HG02885 (cell line): ENCODE measurements at regions not wholly inside any gene's neighbourhood (a gene's known extent, or its start where the extent isn't known, plus 50 kb on each side); places are given as distances from the start of the nearest gene placed in this dataset.

ENCODE experiments used
- ATAC-seq: cut with Tn5 transposase; IDR thresholded peaks from one replicate; pipeline ENCODE4 v1.9.1; 2021; ENCODE audit warnings: mild to moderate bottlenecking; ENCODE audit not compliant: unreplicated experiment, poor library complexity

- no peak for ATAC-seq
These were observed 398.4 kb downstream of the METTL4 start for GRCh38 chr18:2172881-2173280.

GRCh38 chr18:2173486-2173885, 397.8 kb downstream of the METTL4 start:
- ATAC-seq: no peak

DNA sequence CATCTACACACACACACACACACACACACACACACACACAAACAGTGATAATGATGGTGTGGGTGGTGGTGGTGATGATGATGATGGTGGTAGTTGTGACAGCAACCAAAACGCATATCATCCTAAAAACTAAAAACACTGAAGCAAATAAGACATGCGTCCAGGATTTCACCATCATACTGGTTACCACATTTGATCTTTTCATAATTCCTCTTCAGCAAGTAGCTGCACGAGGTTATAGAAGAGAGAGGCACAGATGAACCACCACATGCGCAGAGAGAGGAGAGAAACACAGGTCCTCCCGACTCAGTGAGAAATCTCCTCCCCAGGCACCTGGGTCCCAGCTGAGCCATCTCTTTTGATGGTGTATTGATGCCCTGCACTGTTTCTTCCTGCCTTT, 393.3 kb downstream of the METTL4 start:
- ATAC-seq: no peak

- ATAC-seq: no peak
These were observed 391.7 kb downstream of the METTL4 start for GRCh38 chr18:2179498-2180183.

- ATAC-seq: no peak
These were observed 390.7 kb downstream of the METTL4 start for GRCh38 chr18:2180586-2180985.

- no peak for ATAC-seq
These were observed 387.9 kb downstream of the METTL4 start for GRCh38 chr18:2183432-2183831.

- ATAC-seq: no peak
These were observed 384.3 kb downstream of the METTL4 start for GRCh38 chr18:2186967-2187366.

DNA sequence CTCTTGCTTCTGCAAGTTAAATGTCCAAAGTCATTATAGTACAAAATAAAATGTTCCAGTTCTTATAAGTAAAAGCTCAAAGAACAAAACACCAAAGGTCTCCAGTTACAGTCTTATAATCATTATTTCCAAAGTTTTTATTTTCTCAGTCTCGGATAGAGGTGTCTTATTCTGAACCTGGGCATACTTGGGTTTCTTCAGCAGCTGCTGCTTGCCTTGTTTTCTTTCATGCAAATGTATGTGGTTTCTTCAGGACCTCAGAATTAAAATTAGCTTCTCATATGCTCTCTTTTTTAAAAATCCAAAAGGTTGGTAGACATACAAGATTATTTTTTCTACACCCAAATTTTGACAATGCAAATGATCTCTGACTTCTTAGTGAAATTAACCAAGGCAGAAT, 383.0 kb downstream of the METTL4 start:
- no peak for ATAC-seq

GRCh38 chr18:2191180-2191790, 380.0 kb downstream of the METTL4 start:
- no peak for ATAC-seq

DNA sequence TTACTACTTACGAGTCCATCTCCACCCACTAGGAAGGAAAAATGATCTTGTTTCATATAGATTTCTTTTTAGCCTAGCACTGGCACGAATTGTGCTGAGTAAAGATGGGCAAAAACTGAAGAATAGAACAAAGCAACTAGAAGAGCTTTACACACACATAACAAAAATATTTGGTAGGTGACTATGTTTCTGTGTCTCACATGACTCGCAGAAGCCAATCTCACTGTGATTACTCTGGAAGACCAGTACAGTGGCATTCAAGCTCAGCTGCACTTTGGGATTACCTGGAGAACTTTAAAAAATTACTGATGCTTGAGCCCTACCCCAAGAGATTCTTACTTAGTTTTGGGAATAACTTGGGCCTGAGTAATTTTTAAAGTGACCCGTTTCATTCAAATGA, 378.7 kb downstream of the METTL4 start:
- no peak for ATAC-seq

DNA sequence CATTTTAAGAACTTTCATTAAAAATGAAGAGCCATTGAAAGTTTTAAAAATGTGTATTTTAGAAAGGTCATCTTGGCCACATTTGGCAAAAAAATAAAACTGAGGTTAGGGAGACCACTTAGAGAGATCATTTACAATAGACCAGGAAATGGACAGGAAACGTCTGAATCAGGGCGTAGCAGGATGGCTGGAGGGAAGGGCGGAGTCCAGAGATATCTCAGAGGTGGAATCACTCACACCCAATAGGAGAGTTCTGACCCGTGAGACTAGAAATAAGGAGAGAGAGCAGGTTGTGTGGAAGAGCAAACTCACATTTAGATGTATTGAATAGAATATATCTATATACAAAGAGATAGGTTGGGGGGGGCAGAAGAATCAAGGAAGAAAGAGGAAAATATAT, 373.4 kb downstream of the METTL4 start:
- no peak for ATAC-seq

DNA sequence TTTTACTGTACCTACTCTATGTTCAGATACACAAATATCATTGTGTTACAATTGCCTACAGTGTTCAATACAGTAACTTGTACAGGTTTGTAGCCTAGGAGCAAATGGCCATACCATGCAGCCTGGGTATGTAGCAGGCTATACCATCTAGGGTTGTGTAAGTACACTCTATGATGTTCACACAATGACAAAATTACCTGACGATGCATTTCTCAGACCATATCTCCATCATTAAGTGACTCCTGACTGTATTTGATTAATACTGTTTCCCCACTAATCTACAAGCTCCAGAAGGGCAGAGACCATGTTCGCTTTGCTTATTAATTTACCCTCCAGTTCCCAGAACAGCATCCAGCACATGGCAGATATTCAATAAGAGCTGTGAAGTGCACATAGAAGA, 372.2 kb downstream of the METTL4 start:
- no peak for ATAC-seq

DNA sequence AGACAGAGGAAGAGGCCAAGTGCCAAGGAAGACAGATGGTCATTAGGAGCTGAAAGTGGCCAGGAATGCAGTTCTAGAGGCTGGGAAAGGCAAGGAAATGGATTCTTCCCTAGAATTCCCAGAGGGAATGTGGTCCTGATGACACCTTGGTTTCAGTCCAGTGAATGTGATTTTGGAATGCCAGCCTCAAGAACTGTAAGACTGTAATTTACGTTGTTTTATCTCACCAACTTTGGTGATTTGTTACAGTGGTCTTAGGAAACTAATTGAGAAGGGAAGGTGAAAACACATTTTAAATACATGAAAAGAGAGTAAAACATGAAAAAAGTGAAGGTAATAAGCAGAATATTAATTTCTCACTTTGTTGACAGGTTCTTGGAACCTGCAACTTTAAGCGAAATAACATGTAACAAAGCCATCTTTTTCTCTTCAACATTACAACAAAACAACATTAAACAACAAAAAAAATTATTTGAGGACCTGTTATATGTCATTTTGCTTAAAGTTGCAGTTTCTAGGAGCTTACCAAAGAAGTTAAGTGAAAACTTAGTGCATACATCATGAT, 370.2 kb downstream of the METTL4 start:
- no peak for ATAC-seq

DNA sequence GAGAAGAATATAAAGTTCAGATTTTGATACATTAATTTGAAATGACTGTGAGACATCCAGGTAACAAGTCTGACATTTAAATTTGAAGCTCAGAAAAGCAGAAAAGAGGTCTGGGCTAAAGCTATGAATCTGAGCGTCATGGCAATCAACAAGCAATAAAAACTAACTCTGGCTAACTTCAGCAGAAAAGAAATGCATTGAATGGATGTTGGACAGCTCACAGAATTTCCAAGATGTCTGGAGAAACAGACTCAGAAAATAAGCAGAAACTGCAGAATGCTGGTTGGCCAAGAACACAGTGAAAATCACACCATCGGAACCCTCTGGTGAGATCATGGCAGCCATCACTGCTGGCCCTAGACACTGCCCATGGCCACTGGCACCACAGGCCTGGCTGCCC, 366.6 kb downstream of the METTL4 start:
- ATAC-seq: no peak

- no peak for ATAC-seq
These were observed 364.0 kb downstream of the METTL4 start for GRCh38 chr18:2207294-2207693.

- ATAC-seq: no peak
These were observed 358.6 kb downstream of the METTL4 start for GRCh38 chr18:2212598-2213205.

DNA sequence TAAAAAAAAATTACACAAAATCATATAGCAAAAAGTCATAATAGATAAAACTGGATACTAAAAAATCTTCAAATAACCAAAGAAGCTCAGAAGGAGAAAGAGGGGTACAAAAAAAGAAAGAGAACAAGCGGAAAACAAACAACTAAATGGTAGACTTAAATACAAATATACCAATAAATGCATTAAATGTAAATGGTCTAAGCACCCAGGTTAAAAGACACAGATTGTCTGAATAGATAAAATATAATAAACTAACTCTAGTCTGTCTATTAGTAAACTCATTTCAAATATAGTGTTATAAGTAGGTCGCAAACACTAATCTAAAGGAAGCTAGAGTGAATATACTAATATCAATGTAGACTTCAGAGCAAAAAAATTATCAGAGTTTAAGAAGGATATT, 357.4 kb downstream of the METTL4 start:
- no peak for ATAC-seq

- no peak for ATAC-seq
These were observed 353.9 kb downstream of the METTL4 start for GRCh38 chr18:2217356-2217755.

- no peak for ATAC-seq
These were observed 353.2 kb downstream of the METTL4 start for GRCh38 chr18:2218101-2218500.

GRCh38 chr18:2219706-2220105, 351.6 kb downstream of the METTL4 start:
- ATAC-seq: no peak
